GM23338 (cell line): ENCODE measurements at regions not wholly inside any gene's neighbourhood (a gene's known extent, or its start where the extent isn't known, plus 50 kb on each side); places are given as distances from the start of the nearest gene placed in this dataset.

Experiments used
- ATAC-seq: fragments of 200-7000 bp; cut with Tn5 transposase; 3 replicates; pipeline ENCODE4 v1.9.1; 2020
- DNase-seq: peaks from one replicate; pipeline ENCODE4 v3.0.0-alpha.2; 2015; ENCODE audit warnings: low spot score
- H2AFZ ChIP-seq: fragments of 200-600 bp; sonication (generic); 2 replicates; pipeline ENCODE4 v1.8.0; 2016; ENCODE audit warnings: antibody characterized with exemption, mild to moderate bottlenecking, moderate library complexity
- H3F3A ChIP-seq: fragments of 200-600 bp; sonication (generic); replicated peaks from 2 replicates; pipeline ENCODE4 v1.8.0; 2017; ENCODE audit warnings: antibody characterized with exemption, mixed run types, low read depth
- H3K27ac ChIP-seq: fragments of 200-600 bp; sonication (generic); 2 replicates; pipeline ENCODE4 v1.6.1; 2016; ENCODE audit warnings: low read depth
- H3K27me3 ChIP-seq: fragments of 200-600 bp; sonication (generic); 2 replicates; pipeline ENCODE4 v1.8.0; 2016; ENCODE audit warnings: mild to moderate bottlenecking, mixed run types, moderate library complexity; ENCODE audit not compliant: insufficient read depth
- H3K36me3 ChIP-seq: fragments of 200-600 bp; sonication (generic); 2 replicates; pipeline ENCODE4 v1.8.0; 2016; ENCODE audit warnings: mild to moderate bottlenecking; ENCODE audit not compliant: insufficient read depth
- H3K4me1 ChIP-seq: fragments of 200-600 bp; sonication (generic); 2 replicates; pipeline ENCODE4 v1.8.0; 2016; ENCODE audit warnings: mild to moderate bottlenecking, moderate library complexity; ENCODE audit not compliant: insufficient read depth
- H3K4me2 ChIP-seq: fragments of 200-600 bp; sonication (generic); 2 replicates; pipeline ENCODE4 v1.7.1; 2017; ENCODE audit warnings: mixed run types
- H3K4me3 ChIP-seq: fragments of 200-600 bp; sonication (generic); 2 replicates; pipeline ENCODE4 v1.6.1; 2016; ENCODE audit warnings: mixed run types
- H3K79me2 ChIP-seq: fragments of 200-600 bp; sonication (generic); replicated peaks from 2 replicates; pipeline ENCODE4 v1.8.0; 2017; ENCODE audit warnings: mild to moderate bottlenecking; ENCODE audit not compliant: insufficient read depth
- H3K9me2 ChIP-seq: fragments of 200-600 bp; sonication (generic); 2 replicates; pipeline ENCODE4 v1.8.0; 2017; ENCODE audit not compliant: insufficient read depth
- H4K20me1 ChIP-seq: fragments of 200-600 bp; sonication (generic); replicated peaks from 2 replicates; pipeline ENCODE4 v1.8.0; 2017; ENCODE audit warnings: mild to moderate bottlenecking; ENCODE audit not compliant: insufficient read depth
- H3K27ac Mint-ChIP-seq: 2 replicates; pipeline ENCODE4 v1.8.0; 2020; ENCODE audit warnings: inconsistent platforms, mild to moderate bottlenecking, moderate library complexity, mixed read lengths
- H3K27me3 Mint-ChIP-seq: 3 replicates; pipeline ENCODE4 v1.8.0; 2022; ENCODE audit warnings: low read depth, mild to moderate bottlenecking, moderate library complexity, mixed read lengths, inconsistent platforms; ENCODE audit not compliant: insufficient read depth, poor library complexity
- H3K36me3 Mint-ChIP-seq: 3 replicates; pipeline ENCODE4 v1.8.0; 2021; ENCODE audit warnings: low read depth, mild to moderate bottlenecking, inconsistent platforms, moderate library complexity, mixed read lengths
- H3K4me1 Mint-ChIP-seq: 3 replicates; pipeline ENCODE4 v1.8.0; 2020; ENCODE audit warnings: mild to moderate bottlenecking, inconsistent platforms, mixed read lengths
- H3K4me3 Mint-ChIP-seq: 3 replicates; pipeline ENCODE4 v1.8.0; 2021; ENCODE audit warnings: moderate library complexity, mild to moderate bottlenecking, inconsistent platforms, mixed read lengths
- H3K9me3 Mint-ChIP-seq: 3 replicates; pipeline ENCODE4 v1.8.0; 2020; ENCODE audit warnings: moderate library complexity, mild to moderate bottlenecking, inconsistent platforms, mixed read lengths
- NANOG ChIP-seq: IDR thresholded peaks from 2 replicates; pipeline ENCODE4 v1.6.1; 2016; ENCODE audit warnings: antibody characterized with exemption, borderline replicate concordance
- POLR2AphosphoS5 ChIP-seq: IDR thresholded peaks from 2 replicates; pipeline ENCODE4 v1.6.1; 2016; ENCODE audit warnings: antibody characterized with exemption, low read depth
- STAT1 ChIP-seq: IDR thresholded peaks from one replicate; pipeline ENCODE4 v1.6.1; 2016; ENCODE audit warnings: antibody characterized with exemption; ENCODE audit not compliant: unreplicated experiment
- TF ChIP-seq, protein P1 (sequence below): fragments of 250-450 bp; sonication (Bioruptor Pico); IDR thresholded peaks from 2 replicates; pipeline ENCODE4 v1.5.0; 2020; ENCODE audit warnings: mild to moderate bottlenecking, moderate library complexity
- TF ChIP-seq, protein P2 (sequence below), 2 experiments: fragments of 200-600 bp in 1 of 2; sonication (generic) in 1 of 2; conservative IDR thresholded peaks; 2 replicates each; pipeline versions ENCODE4 v1.5.1 to v1.6.1; 2016 to 2017; ENCODE audit warnings: antibody characterized with exemption in 2 of 2, low read depth in 2 of 2, mild to moderate bottlenecking in 2 of 2, moderate library complexity in 1 of 2

DNA sequence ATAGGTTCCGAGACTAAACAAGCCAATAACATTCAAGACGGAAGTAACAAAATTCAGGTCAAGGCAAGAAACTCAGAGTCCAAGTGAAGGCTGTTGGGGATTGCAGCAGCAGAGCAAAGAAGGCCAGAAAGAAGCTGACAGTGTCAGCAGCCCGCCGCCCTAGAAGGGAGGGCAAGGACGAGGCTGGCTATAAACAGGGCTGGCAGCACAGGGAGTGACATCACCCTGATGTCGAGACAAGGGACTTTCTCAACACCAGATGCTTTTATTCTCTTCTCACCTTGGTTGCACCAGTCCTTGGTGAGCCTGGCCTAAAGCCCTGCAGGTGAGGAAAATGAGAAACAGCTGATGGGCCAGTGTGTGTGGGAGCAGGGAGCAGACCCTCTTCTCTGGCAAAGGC, 687.7 kb upstream of the NRP1 start (continued):
- TF ChIP-seq, protein P1, sequence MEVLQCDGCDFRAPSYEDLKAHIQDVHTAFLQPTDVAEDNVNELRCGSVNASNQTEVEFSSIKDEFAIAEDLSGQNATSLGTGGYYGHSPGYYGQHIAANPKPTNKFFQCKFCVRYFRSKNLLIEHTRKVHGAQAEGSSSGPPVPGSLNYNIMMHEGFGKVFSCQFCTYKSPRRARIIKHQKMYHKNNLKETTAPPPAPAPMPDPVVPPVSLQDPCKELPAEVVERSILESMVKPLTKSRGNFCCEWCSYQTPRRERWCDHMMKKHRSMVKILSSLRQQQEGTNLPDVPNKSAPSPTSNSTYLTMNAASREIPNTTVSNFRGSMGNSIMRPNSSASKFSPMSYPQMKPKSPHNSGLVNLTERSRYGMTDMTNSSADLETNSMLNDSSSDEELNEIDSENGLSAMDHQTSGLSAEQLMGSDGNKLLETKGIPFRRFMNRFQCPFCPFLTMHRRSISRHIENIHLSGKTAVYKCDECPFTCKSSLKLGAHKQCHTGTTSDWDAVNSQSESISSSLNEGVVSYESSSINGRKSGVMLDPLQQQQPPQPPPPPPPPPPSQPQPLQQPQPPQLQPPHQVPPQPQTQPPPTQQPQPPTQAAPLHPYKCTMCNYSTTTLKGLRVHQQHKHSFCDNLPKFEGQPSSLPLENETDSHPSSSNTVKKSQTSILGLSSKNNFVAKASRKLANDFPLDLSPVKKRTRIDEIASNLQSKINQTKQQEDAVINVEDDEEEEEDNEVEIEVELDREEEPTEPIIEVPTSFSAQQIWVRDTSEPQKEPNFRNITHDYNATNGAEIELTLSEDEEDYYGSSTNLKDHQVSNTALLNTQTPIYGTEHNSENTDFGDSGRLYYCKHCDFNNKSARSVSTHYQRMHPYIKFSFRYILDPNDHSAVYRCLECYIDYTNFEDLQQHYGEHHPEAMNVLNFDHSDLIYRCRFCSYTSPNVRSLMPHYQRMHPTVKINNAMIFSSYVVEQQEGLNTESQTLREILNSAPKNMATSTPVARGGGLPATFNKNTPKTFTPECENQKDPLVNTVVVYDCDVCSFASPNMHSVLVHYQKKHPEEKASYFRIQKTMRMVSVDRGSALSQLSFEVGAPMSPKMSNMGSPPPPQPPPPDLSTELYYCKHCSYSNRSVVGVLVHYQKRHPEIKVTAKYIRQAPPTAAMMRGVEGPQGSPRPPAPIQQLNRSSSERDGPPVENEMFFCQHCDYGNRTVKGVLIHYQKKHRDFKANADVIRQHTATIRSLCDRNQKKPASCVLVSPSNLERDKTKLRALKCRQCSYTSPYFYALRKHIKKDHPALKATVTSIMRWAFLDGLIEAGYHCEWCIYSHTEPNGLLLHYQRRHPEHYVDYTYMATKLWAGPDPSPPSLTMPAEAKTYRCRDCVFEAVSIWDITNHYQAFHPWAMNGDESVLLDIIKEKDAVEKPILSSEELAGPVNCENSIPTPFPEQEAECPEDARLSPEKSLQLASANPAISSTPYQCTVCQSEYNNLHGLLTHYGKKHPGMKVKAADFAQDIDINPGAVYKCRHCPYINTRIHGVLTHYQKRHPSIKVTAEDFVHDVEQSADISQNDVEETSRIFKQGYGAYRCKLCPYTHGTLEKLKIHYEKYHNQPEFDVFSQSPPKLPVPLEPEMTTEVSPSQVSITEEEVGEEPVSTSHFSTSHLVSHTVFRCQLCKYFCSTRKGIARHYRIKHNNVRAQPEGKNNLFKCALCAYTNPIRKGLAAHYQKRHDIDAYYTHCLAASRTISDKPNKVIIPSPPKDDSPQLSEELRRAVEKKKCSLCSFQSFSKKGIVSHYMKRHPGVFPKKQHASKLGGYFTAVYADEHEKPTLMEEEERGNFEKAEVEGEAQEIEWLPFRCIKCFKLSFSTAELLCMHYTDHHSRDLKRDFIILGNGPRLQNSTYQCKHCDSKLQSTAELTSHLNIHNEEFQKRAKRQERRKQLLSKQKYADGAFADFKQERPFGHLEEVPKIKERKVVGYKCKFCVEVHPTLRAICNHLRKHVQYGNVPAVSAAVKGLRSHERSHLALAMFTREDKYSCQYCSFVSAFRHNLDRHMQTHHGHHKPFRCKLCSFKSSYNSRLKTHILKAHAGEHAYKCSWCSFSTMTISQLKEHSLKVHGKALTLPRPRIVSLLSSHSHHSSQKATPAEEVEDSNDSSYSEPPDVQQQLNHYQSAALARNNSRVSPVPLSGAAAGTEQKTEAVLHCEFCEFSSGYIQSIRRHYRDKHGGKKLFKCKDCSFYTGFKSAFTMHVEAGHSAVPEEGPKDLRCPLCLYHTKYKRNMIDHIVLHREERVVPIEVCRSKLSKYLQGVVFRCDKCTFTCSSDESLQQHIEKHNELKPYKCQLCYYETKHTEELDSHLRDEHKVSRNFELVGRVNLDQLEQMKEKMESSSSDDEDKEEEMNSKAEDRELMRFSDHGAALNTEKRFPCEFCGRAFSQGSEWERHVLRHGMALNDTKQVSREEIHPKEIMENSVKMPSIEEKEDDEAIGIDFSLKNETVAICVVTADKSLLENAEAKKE (CRISPR knock-in tag) = no peak
- TF ChIP-seq, protein P2, sequence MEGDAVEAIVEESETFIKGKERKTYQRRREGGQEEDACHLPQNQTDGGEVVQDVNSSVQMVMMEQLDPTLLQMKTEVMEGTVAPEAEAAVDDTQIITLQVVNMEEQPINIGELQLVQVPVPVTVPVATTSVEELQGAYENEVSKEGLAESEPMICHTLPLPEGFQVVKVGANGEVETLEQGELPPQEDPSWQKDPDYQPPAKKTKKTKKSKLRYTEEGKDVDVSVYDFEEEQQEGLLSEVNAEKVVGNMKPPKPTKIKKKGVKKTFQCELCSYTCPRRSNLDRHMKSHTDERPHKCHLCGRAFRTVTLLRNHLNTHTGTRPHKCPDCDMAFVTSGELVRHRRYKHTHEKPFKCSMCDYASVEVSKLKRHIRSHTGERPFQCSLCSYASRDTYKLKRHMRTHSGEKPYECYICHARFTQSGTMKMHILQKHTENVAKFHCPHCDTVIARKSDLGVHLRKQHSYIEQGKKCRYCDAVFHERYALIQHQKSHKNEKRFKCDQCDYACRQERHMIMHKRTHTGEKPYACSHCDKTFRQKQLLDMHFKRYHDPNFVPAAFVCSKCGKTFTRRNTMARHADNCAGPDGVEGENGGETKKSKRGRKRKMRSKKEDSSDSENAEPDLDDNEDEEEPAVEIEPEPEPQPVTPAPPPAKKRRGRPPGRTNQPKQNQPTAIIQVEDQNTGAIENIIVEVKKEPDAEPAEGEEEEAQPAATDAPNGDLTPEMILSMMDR (conservative IDR thresholded peaks at IDR 0.05; ENCODE audit: low read depth in 2 of 2) = no peak
- no peak for TF ChIP-seq NANOG

DNA sequence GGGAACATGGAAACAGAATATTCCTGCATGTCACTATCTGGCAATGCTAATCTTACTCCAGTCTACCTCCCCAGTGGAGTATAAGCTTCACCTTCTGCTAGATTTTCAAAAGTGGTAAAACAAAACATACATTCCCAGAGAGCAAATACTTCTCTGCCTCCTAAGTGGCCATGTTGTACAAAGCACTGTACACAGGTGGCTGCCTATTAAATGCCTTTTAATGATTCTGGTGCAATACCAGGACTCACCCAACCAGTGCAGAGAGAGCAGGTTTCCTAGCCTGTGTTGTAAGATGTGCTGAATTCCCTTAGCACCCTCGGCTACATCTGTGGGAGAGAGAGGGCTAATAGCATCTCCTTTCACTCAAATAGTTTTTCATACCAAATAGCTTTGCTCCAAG, 684.3 kb upstream of the NRP1 start:
- H3K9me2 ChIP-seq = peaks cover 3% of the 10 kb centered on the region; the same call in 1 of the 2 replicates
- no peak overlapping the region for H3K4me2 ChIP-seq
- Mint-ChIP-seq H3K9me3 (peaks cover 2% of the 10 kb centered on the region; the same call in 1 of the 3 replicates), H3K36me3 (no peaks in the 10 kb centered on the region), H3K27ac (no peak overlapping the region), H3K4me3 (no peak overlapping the region), H3K4me1 (peaks cover 8% of the 10 kb centered on the region; the same call in 2 of the 3 replicates), H3K27me3 (peaks cover 3% of the 10 kb centered on the region)
- no peak overlapping the region for H2AFZ ChIP-seq
- H3F3A ChIP-seq = no peaks in the 10 kb centered on the region
- H3K4me1 ChIP-seq = peaks cover 4% of the 10 kb centered on the region
- DNase-seq = no peak
- H3K4me3 ChIP-seq = no peak overlapping the region
- H3K36me3 ChIP-seq = no peaks in the 10 kb centered on the region
- H3K79me2 ChIP-seq = no peaks in the 10 kb centered on the region
- H3K27ac ChIP-seq = no peak overlapping the region
- no peak for TF ChIP-seq STAT1
- TF ChIP-seq POLR2AphosphoS5 = no peak
- no peaks in the 10 kb centered on the region for H3K27me3 ChIP-seq
- ATAC-seq = no peak
- no peaks in the 10 kb centered on the region for H4K20me1 ChIP-seq
